Activated naive CD4-positive, alpha-beta T cell treated with anti-CD3 and anti-CD28 coated beads, Interleukin-2, amount 50 U/mL, for 16 hours (primary cell): ENCODE measurements at regions not wholly inside any gene's neighbourhood (a gene's known extent, or its start where the extent isn't known, plus 50 kb on each side); places are given as distances from the start of the nearest gene placed in this dataset.

ENCODE experiments used
- DNase-seq: peaks from one replicate; pipeline ENCODE4 v3.0.0-alpha.2; 2020

GRCh38 chr15:37261685-37262084, 161.3 kb upstream of the MEIS2 start:
- no peak for DNase-seq

DNA sequence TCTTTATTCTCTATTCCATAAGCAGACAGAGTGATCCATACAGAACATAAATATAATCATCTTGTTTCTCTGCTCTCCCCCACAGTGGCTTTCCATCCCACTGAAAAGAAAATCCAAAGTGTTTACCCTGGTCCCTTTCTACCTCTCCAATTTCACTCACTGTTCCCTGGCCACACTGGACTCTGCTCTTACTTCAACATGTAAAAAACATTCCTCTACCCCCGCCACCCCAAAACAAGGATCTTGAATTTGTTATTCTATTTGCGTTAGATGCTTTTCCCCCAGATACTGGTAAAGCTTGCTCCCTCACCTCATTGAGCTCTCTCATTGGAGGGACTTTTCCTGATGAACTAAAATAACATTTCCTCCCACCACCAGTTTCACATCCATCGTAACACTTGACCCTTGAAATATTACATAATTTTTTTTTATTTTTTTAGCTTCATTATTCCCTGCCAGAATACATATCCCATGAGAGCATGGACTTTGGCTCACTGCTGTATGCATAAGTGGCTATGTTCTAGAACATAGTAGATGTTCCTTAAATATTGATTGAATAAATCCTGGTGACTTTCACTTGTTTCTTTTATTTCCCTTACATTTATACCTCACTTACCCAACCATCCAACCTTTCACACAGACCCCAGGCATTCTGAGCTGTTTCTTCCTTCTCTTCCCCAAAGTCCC, 162.7 kb upstream of the MEIS2 start:
- no peak for DNase-seq

GRCh38 chr15:37289109-37289765, 188.9 kb upstream of the MEIS2 start:
- DNase-seq: no peak

GRCh38 chr15:37291920-37292319, 191.6 kb upstream of the MEIS2 start:
- no peak for DNase-seq

DNA sequence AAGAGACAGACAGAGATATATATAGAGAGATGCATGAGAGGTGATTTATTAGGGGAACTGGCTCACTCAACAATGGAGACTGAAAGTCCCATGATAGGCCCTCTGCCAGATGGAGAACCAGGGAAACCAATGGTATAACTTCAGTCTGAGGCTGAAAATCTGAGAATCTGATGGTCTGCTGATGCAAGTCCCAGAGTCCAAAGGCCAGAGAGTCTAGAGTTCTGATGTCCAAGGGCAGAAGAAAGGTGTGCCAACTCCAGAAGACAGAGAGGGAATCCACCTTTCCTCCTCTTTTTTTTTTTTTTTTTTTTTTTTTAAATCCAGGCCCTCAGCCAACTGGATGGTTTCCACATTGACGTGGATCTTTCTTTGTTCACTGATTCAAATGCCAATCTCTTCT, 197.9 kb upstream of the MEIS2 start:
- no peak for DNase-seq

DNA sequence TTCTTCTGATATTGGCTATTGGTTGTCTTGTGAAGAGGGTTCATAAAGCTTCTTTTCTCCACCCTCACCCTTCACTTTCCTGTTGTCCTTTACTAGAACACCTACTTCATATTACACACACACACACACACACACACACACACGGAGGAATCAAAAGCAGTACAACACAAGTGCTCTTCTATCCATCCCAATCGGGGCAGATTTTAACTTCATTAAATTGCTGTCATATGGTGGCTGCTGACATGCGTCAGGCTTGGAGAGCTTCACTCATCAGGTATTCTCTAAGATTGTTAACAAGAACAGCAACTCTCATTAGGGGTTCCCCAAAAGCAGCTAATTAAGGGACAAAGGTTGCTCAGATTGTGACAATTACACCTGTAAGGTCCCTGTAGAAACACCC, 239.1 kb upstream of the MEIS2 start:
- no peak for DNase-seq

DNA sequence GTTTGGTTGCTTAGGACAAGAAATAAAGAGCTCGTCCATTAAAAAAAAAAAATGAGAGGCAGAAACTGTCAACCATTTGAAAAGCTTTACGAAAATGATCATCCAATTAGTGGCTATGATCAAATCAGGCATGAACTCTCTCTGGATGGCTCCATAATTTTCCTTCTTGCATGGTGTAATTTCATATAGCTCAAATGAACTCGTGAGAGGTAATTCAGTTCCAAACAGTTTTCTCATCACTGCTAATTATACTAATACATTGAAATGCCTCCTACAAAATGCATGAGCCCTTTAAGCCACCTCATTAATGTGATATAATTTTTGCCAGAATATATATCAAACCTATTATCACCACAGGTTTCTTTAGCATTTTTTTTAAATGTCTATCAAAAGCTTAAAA, 239.5 kb upstream of the MEIS2 start:
- DNase-seq: no peak

GRCh38 chr15:37340438-37340837, 240.1 kb upstream of the MEIS2 start:
- DNase-seq: no peak

- no peak for DNase-seq
These were observed 258.9 kb upstream of the MEIS2 start for GRCh38 chr15:37359101-37359892.

GRCh38 chr15:37359893-37360290, 259.5 kb upstream of the MEIS2 start:
- DNase-seq: no peak

GRCh38 chr15:37360724-37361123, 260.4 kb upstream of the MEIS2 start:
- no peak for DNase-seq

- no peak for DNase-seq
These were observed 261.3 kb upstream of the MEIS2 start for GRCh38 chr15:37361621-37362020.

DNA sequence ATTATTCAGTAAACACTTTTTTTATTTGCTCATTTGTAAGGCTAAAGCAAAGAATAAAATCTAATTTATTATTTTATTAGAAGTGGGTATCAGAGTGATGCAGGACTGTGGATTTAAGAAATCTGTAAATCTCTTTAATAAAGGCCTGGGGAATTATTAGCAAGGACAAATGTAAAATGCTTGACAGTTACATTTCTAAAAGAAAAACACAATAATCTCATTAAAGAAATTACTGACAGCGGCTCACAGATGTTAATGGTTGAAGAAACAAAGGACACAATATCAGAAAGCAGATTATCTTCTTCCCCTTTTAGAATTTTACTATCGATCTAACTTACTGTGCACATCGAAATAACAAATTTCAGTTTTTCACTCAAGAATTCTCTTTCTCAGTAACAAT, 262.1 kb upstream of the MEIS2 start:
- DNase-seq: no peak

- no peak for DNase-seq
These were observed 268.6 kb upstream of the MEIS2 start for GRCh38 chr15:37368961-37369360.

DNA sequence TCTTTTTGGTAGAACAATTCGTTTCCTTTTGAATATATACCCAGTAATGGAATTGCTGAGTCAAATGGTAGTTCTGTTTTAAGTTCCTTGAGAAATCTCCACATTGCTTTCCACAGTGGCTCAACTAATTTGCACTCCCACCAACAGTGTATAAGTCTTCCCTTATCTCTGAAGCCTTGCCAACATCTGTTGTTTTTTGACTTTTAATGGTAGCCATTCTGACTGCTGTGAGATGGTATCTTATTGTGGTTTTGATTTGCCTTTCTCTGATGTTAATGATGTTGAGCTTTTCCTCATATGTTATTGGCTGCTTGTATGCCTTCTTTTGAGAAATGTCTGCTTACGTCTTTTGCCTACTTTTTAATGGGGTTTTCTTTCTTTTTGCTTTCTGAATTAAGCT, 270.6 kb upstream of the MEIS2 start:
- no peak for DNase-seq

DNA sequence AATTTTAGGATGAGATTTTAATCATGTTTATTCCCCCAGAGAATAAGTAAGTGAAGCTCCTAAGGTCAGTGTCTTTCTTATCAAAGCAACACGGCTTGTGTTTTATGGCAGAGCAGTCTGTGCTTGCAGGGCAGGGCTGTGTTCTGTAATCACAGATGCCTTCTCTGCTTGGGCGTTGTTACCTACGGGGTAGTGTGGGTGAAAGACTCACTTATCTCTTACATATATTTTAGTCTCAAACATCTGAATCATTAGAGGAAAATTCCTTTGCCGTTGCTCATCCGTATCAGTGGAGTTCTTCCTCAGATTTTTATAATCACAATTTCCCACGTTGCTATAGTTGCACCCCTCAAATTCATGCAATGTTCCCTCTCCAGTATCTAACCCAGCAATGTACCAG, 271.7 kb upstream of the MEIS2 start:
- DNase-seq: no peak

DNA sequence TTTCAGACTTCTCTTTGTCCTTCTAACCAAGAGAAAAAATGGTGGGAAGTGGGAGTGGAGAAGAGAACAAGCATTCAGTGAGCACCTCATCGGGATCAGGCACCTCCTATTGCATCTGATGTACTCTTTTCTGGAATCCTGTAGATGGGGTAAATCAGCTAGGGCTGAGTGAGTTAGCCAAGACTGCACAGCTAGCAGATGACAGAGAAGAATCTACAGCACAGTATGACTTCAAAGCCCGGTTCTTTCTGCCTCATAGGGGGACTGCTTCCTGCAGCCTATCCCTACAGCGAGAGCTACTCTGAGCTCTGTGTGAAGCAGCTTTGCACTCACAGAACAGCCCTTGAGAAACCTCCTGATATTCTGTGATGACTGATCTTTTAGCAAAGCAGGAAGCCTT, 275.2 kb upstream of the MEIS2 start:
- DNase-seq: no peak

DNA sequence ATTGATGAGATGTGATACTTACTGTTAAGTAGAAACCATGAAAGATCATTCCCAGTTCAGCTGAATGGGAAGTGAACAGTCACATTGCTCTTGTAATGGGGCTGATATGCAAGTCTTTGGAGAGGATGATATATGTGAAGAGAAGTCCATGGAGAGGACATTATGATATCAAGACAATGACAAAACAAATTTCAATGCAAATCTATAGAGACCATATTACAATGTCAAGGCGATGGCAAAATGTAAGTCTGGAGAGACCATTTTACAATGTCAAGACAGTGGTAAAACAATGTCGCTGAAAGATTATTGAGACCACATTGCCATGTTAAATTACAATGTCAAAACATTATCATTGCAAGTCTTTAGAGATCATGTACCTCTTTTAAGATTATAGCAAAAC, 277.1 kb upstream of the MEIS2 start:
- no peak for DNase-seq

GRCh38 chr15:37394402-37395099, 294.2 kb upstream of the MEIS2 start:
- no peak for DNase-seq

- DNase-seq: no peak
These were observed 294.7 kb upstream of the MEIS2 start for GRCh38 chr15:37395100-37395468.

GRCh38 chr15:37397266-37398022, 297.1 kb upstream of the MEIS2 start:
- DNase-seq: no peak

- DNase-seq: no peak
These were observed 315.8 kb upstream of the MEIS2 start for GRCh38 chr15:37416103-37416502.

DNA sequence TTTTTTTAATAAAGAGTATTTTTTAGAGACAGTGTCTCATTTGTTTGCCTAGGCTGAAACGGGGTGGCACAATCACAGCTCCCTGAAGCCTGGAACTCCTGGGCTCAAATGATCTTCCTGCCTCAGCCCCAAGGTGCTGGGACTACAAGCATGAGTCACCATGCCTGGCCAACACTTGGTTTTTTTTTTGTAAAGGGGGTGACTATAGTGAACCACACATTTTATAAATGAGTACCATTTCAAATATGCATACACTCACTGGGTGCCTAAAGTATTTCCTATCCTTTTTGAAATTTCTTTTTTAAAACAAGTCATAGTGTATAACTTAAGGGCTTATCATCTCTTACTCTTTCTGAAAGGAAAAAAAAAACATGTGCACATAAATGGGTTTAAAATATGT, 325.2 kb upstream of the MEIS2 start:
- no peak for DNase-seq
